Neural progenitor cell (in vitro differentiated cells): ENCODE measurements at regions not wholly inside any gene's neighbourhood (a gene's known extent, or its start where the extent isn't known, plus 50 kb on each side); places are given as distances from the start of the nearest gene placed in this dataset.

ENCODE experiments used
- CTCF ChIP-seq: fragments of 200-600 bp; sonication (generic); IDR thresholded peaks from 2 replicates; pipeline ENCODE4 v1.5.1; 2017; ENCODE audit warnings: antibody characterized with exemption, mild to moderate bottlenecking
- EZH2 ChIP-seq: fragments of 200-600 bp; sonication (generic); IDR thresholded peaks from 2 replicates; pipeline ENCODE4 v1.6.1; 2017; ENCODE audit warnings: antibody characterized with exemption, mild to moderate bottlenecking, moderate library complexity
- EZH2phosphoT487 ChIP-seq: fragments of 200-600 bp; sonication (generic); IDR thresholded peaks from 2 replicates; pipeline ENCODE4 v1.6.1; 2017; ENCODE audit warnings: antibody characterized with exemption

- no peak for TF ChIP-seq CTCF
- no peak for TF ChIP-seq EZH2
- no peak for TF ChIP-seq EZH2phosphoT487
Observed at GRCh38 chr14:71212683-71213107, 305.4 kb downstream of the PCNX1 start.
